ENCODE measurements at regions not wholly inside any gene's neighbourhood (a gene's known extent, or its start where the extent isn't known, plus 50 kb on each side); places are given as distances from the start of the nearest gene placed in this dataset.

DNA sequence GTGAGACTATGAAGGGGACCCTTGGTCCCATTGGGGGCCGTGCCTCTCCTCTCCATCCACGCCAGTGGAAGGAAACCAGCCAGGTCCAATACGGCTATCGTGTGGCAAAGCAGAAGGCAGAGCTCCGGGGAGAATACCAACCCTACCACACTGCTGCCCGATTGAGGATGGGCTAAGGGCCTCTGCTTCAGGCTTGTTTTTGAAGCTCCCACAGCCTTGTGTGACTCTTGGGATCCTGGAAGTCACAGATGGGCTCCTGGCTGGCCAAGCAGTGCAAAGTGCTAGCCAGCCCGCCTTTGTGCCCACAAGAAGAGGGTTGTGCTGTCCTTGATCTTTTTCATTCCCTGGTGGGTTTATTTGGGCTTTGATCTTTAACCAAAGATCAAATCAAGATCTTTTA, 70.6 kb upstream of the ID2 start:
- no TSS peak for BruUV-seq (replicated peaks)
- H4K20me1 ChIP-seq (ENCODE audit: insufficient read depth) = no peaks in the 10 kb centered on the region
- no peak for TF ChIP-seq JUND (IDR thresholded peaks at IDR 0.05)
- no peak for TF ChIP-seq SRF (IDR thresholded peaks at IDR 0.05; ENCODE audit: low read depth)
- TF ChIP-seq SP1 (IDR thresholded peaks at IDR 0.05; ENCODE audit: low read depth) = no peak
- TF ChIP-seq, protein P1, sequence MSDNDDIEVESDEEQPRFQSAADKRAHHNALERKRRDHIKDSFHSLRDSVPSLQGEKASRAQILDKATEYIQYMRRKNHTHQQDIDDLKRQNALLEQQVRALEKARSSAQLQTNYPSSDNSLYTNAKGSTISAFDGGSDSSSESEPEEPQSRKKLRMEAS (IDR thresholded peaks at IDR 0.05) = no peak
- no peak for TF ChIP-seq TCF7L2 (IDR thresholded peaks at IDR 0.05; ENCODE audit: borderline replicate concordance, extremely low read depth, insufficient read depth, insufficient read length)
- TF ChIP-seq ELF1 (IDR thresholded peaks at IDR 0.05; ENCODE audit: borderline replicate concordance, low read depth) = no peak
- TF ChIP-seq CEBPB (IDR thresholded peaks at IDR 0.05; ENCODE audit: low read depth) = no peak
- TF ChIP-seq ZFX (IDR thresholded peaks at IDR 0.05) = no peak
- no peak for TF ChIP-seq EZH2 (IDR thresholded peaks at IDR 0.05)
- no peak for TF ChIP-seq EGR1 (IDR thresholded peaks at IDR 0.05; ENCODE audit: low read depth)
- no peak overlapping the region for H3K4me2 ChIP-seq (ENCODE audit: low read length)
- no peaks in the 10 kb centered on the region for H3K79me2 ChIP-seq (ENCODE audit: insufficient read depth, low read length)
- H3K27ac ChIP-seq (ENCODE audit: low read depth, low read length) = no peak overlapping the region
- CTCF ChIA-PET = no interaction called here
- no peak overlapping the region for H3K4me3 ChIP-seq (replicated peaks in 1 of 2; ENCODE audit: low read depth in 1 of 2, low read length in 2 of 2)
- H3K9ac ChIP-seq (ENCODE audit: low read length) = no peak overlapping the region
- no peak overlapping the region for H2AFZ ChIP-seq (ENCODE audit: low read depth, low read length, poor library complexity, severe bottlenecking)
- no peaks in the 10 kb centered on the region for H3K36me3 ChIP-seq (ENCODE audit: control insufficient read depth in 1 of 2, insufficient read depth in 2 of 2, low read length in 2 of 2)
- H3K27me3 ChIP-seq (ENCODE audit: insufficient read depth, low read length) = no peaks in the 10 kb centered on the region
- POLR2A ChIA-PET = no interaction called here
- no peaks in the 10 kb centered on the region for H3K9me2 ChIP-seq (ENCODE audit: insufficient read depth)
- RAD21 ChIA-PET (ENCODE audit: low non-redundant PET in 1 of 2, low total read pairs in 2 of 2, uncharacterized antibody in 2 of 2, unreplicated experiment in 2 of 2) = no interaction called here
- no peak for ATAC-seq
- DNase-seq (ENCODE audit: low read depth, low spot score) = no peak
- H3K9me3 ChIP-seq (ENCODE audit: control insufficient read depth in 1 of 2, insufficient read depth in 1 of 2, low read depth in 1 of 2, low read length in 2 of 2) = no peaks in the 10 kb centered on the region
- intact Hi-C loops (cut with micrococcal nuclease) = no loop called here
- H3K4me1 ChIP-seq (ENCODE audit: control insufficient read depth in 1 of 2, insufficient read depth in 2 of 2, low read length in 2 of 2) = peaks cover 11% of the 10 kb centered on the region in 2 experiments; a peak in 3 of 4 replicates

DNA sequence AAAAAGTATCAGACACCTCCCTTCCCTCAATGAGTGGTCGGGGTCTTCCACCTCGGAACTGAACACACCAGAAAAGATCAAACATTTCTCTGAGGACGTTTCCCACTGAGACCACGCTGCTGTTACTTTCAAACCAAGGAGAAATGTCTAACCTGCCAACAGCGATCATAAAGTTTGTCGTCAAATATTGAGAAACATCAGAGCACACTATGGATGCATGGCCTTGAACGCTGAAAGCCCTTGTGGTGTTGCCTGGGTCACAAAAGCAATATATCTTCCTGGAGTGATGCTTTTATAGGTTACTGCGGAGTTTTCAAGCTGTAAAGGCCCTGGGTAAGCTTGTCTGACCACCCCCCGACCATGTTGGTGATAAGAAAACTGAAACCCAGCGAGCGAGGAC, 70.2 kb upstream of the ID2 start:
- no TSS peak for BruUV-seq (replicated peaks)
- Histone ChIP-seq H3K27me3 (ENCODE audit: insufficient read depth, low read length) (no peaks in the 10 kb centered on the region), H3K79me2 (ENCODE audit: insufficient read depth, low read length) (no peaks in the 10 kb centered on the region), H3K9ac (ENCODE audit: low read length) (no peak overlapping the region), H3K27ac (ENCODE audit: low read depth, low read length) (no peak overlapping the region), H3K36me3 (ENCODE audit: control insufficient read depth in 1 of 2, insufficient read depth in 2 of 2, low read length in 2 of 2) (no peaks in the 10 kb centered on the region), H3K4me1 (ENCODE audit: control insufficient read depth in 1 of 2, insufficient read depth in 2 of 2, low read length in 2 of 2) (peaks cover 11% of the 10 kb centered on the region in 2 experiments; a peak in 3 of 4 replicates), H3K4me3 (replicated peaks in 1 of 2; ENCODE audit: low read depth in 1 of 2, low read length in 2 of 2) (no peak overlapping the region), H3K4me2 (ENCODE audit: low read length) (no peak overlapping the region), H3K9me3 (ENCODE audit: control insufficient read depth in 1 of 2, insufficient read depth in 1 of 2, low read depth in 1 of 2, low read length in 2 of 2) (no peaks in the 10 kb centered on the region), H4K20me1 (ENCODE audit: insufficient read depth) (no peaks in the 10 kb centered on the region), H3K9me2 (ENCODE audit: insufficient read depth) (no peaks in the 10 kb centered on the region), H2AFZ (ENCODE audit: low read depth, low read length, poor library complexity, severe bottlenecking) (no peak overlapping the region)
- ATAC-seq = no peak
- ChIA-PET RAD21 (ENCODE audit: low non-redundant PET in 1 of 2, low total read pairs in 2 of 2, uncharacterized antibody in 2 of 2, unreplicated experiment in 2 of 2) (no interaction called here), POLR2A (no interaction called here), CTCF (no interaction called here)
- DNase-seq (ENCODE audit: low read depth, low spot score) = no peak
- intact Hi-C loops (cut with micrococcal nuclease) = no loop called here
- TF ChIP-seq CBX3 (IDR thresholded peaks at IDR 0.05; ENCODE audit: low read depth) = no peak
- no peak for TF ChIP-seq FOSL1 (IDR thresholded peaks at IDR 0.05; ENCODE audit: low read depth)
- TF ChIP-seq ZNF274 (IDR thresholded peaks at IDR 0.05; ENCODE audit: low read depth, low read length) = no peak
- TF ChIP-seq, protein P2, sequence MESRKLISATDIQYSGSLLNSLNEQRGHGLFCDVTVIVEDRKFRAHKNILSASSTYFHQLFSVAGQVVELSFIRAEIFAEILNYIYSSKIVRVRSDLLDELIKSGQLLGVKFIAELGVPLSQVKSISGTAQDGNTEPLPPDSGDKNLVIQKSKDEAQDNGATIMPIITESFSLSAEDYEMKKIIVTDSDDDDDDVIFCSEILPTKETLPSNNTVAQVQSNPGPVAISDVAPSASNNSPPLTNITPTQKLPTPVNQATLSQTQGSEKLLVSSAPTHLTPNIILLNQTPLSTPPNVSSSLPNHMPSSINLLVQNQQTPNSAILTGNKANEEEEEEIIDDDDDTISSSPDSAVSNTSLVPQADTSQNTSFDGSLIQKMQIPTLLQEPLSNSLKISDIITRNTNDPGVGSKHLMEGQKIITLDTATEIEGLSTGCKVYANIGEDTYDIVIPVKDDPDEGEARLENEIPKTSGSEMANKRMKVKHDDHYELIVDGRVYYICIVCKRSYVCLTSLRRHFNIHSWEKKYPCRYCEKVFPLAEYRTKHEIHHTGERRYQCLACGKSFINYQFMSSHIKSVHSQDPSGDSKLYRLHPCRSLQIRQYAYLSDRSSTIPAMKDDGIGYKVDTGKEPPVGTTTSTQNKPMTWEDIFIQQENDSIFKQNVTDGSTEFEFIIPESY (IDR thresholded peaks at IDR 0.05; ENCODE audit: extremely low read depth, insufficient replicate concordance, low read length) = no peak
